ENCODE measurements at regions not wholly inside any gene's neighbourhood (a gene's known extent, or its start where the extent isn't known, plus 50 kb on each side); places are given as distances from the start of the nearest gene placed in this dataset.
"Not testable (repeated sequence)": the region's sequence is repeated elsewhere in the genome, so short reads cannot be mapped to it uniquely, and the experiment has no call there.

GRCh38 chr6:121940728-121941127, 458.7 kb upstream of the HSF2 start:
- Histone ChIP-seq H3K36me3 (ENCODE audit: control insufficient read depth, insufficient read depth, low read length) (no peaks in the 10 kb centered on the region), H3K9ac (no peak overlapping the region), H3K4me1 (no peaks in the 10 kb centered on the region), H3K27me3 (ENCODE audit: control insufficient read depth, insufficient read depth, low read length) (no peaks in the 10 kb centered on the region), H3K79me2 (no peaks in the 10 kb centered on the region), H2AFZ (no peak overlapping the region), H3K4me3 (ENCODE audit: low read depth, low read length) (no peak overlapping the region), H3K27ac (no peak overlapping the region), H3K9me3 (ENCODE audit: control insufficient read depth, low read length) (no peaks in the 10 kb centered on the region), H3K4me2 (ENCODE audit: low read length) (no peak overlapping the region)
- TF ChIP-seq, protein P1, sequence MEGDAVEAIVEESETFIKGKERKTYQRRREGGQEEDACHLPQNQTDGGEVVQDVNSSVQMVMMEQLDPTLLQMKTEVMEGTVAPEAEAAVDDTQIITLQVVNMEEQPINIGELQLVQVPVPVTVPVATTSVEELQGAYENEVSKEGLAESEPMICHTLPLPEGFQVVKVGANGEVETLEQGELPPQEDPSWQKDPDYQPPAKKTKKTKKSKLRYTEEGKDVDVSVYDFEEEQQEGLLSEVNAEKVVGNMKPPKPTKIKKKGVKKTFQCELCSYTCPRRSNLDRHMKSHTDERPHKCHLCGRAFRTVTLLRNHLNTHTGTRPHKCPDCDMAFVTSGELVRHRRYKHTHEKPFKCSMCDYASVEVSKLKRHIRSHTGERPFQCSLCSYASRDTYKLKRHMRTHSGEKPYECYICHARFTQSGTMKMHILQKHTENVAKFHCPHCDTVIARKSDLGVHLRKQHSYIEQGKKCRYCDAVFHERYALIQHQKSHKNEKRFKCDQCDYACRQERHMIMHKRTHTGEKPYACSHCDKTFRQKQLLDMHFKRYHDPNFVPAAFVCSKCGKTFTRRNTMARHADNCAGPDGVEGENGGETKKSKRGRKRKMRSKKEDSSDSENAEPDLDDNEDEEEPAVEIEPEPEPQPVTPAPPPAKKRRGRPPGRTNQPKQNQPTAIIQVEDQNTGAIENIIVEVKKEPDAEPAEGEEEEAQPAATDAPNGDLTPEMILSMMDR (IDR thresholded peaks at IDR 0.05) = no peak

- H3K27ac ChIP-seq = no peak overlapping the region
- TF ChIP-seq, protein P1 (IDR thresholded peaks at IDR 0.05) = no peak
- H3K36me3 ChIP-seq (ENCODE audit: control insufficient read depth, insufficient read depth, low read length) = no peaks in the 10 kb centered on the region
- H3K4me2 ChIP-seq (ENCODE audit: low read length) = no peak overlapping the region
- no peaks in the 10 kb centered on the region for H3K9me3 ChIP-seq (ENCODE audit: control insufficient read depth, low read length)
- H3K79me2 ChIP-seq = no peaks in the 10 kb centered on the region
- no peak overlapping the region for H3K4me3 ChIP-seq (ENCODE audit: low read depth, low read length)
- no peaks in the 10 kb centered on the region for H3K4me1 ChIP-seq
- no peak overlapping the region for H2AFZ ChIP-seq
- no peaks in the 10 kb centered on the region for H3K27me3 ChIP-seq (ENCODE audit: control insufficient read depth, insufficient read depth, low read length)
- no peak overlapping the region for H3K9ac ChIP-seq
These were observed 455.1 kb upstream of the HSF2 start for GRCh38 chr6:121944354-121944753.

- no peaks in the 10 kb centered on the region for H3K79me2 ChIP-seq
- no peak overlapping the region for H3K4me2 ChIP-seq (ENCODE audit: low read length)
- H3K9ac ChIP-seq = no peak overlapping the region
- no peak overlapping the region for H3K27ac ChIP-seq
- no peaks in the 10 kb centered on the region for H3K9me3 ChIP-seq (ENCODE audit: control insufficient read depth, low read length)
- no peaks in the 10 kb centered on the region for H3K27me3 ChIP-seq (ENCODE audit: control insufficient read depth, insufficient read depth, low read length)
- no peaks in the 10 kb centered on the region for H3K4me1 ChIP-seq
- TF ChIP-seq, protein P1 (IDR thresholded peaks at IDR 0.05) = no peak
- no peak overlapping the region for H2AFZ ChIP-seq
- no peak overlapping the region for H3K4me3 ChIP-seq (ENCODE audit: low read depth, low read length)
- no peaks in the 10 kb centered on the region for H3K36me3 ChIP-seq (ENCODE audit: control insufficient read depth, insufficient read depth, low read length)
These were observed 448.3 kb upstream of the HSF2 start for GRCh38 chr6:121951123-121951522.

DNA sequence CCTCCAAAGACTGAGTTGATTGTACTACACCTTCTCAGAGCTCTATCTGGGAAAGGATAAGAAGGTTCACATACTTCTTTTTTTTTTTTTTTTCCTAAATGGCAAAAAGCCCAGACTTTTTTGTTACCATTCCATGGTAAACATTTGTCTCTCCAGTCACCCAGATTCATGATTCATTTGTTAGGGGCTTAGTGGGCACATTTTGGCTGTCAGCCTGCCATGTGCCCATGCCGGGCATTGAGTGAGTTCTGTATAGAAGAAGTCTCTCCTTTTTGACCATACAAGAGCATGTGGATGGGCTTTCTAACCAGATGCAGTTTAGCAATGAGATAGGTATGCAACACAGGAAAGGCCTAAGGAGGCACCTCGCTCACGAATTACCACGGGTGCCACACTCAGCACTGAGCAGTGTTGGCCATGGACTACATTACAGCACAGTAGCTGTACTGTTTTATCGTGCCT, 447.5 kb upstream of the HSF2 start:
- Histone ChIP-seq H3K27ac (no peak overlapping the region), H3K9me3 (ENCODE audit: control insufficient read depth, low read length) (no peaks in the 10 kb centered on the region), H3K4me2 (ENCODE audit: low read length) (no peak overlapping the region), H3K79me2 (no peaks in the 10 kb centered on the region), H3K27me3 (ENCODE audit: control insufficient read depth, insufficient read depth, low read length) (no peaks in the 10 kb centered on the region), H3K9ac (no peak overlapping the region), H2AFZ (no peak overlapping the region), H3K4me1 (no peaks in the 10 kb centered on the region), H3K36me3 (ENCODE audit: control insufficient read depth, insufficient read depth, low read length) (no peaks in the 10 kb centered on the region), H3K4me3 (ENCODE audit: low read depth, low read length) (no peak overlapping the region)
- TF ChIP-seq, protein P1 (IDR thresholded peaks at IDR 0.05) = no peak

DNA sequence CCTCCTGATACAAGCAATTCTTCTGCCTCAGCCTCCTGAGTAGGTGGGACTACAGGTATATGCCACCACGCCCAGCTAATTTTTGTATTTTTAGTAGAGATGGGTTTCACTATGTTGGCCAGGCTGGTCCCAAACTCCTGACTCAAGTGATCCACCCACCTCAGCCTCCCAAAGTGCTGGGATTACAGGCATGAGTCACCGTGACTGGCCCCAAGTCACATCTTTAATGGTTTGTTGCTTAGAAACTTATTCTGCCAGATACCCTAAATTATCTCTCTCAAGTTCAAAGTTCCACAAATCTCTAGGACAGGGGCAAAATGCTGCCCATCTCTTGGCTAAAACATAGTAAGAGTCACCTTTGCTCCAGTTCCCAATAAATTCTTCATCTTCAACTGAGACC, 444.1 kb upstream of the HSF2 start:
- not testable (repeated sequence) for H3K9ac ChIP-seq; H3K79me2 ChIP-seq; H3K4me3 ChIP-seq (ENCODE audit: low read depth, low read length); H3K9me3 ChIP-seq (ENCODE audit: control insufficient read depth, low read length); H2AFZ ChIP-seq; H3K4me2 ChIP-seq (ENCODE audit: low read length); H3K27ac ChIP-seq; H3K4me1 ChIP-seq; H3K36me3 ChIP-seq (ENCODE audit: control insufficient read depth, insufficient read depth, low read length); H3K27me3 ChIP-seq (ENCODE audit: control insufficient read depth, insufficient read depth, low read length)

All from parathyroid adenoma (tissue), 2 donors.